ENCODE measurements at regions not wholly inside any gene's neighbourhood (a gene's known extent, or its start where the extent isn't known, plus 50 kb on each side); places are given as distances from the start of the nearest gene placed in this dataset.

DNA sequence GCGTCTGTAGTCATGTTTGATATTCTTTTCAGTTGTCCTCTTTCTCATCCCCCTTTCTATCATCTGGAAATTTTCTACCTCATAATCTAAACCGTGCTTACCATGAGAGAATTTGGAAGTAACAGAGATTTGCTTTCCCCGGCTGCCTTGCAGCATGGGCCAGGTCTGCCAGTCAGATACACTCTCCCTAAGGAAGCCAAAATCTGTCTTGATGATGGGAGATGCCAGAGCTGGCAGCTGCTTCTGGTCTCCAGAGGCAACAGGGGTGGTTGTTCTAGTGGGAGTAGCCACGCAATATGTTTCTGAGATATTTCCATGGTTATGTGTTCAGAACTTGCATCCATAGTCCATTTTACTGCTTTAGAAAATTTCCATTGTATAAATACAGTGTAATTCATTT, 218.9 kb upstream of the RORA start:
- peaks cover 0 to 3% of the 10 kb centered on the region in 2 experiments for H3K27me3 ChIP-seq (ENCODE audit: control insufficient read depth in 2 of 2, insufficient read depth in 2 of 2, low read length in 2 of 2)
- dilution Hi-C loops (cut with MboI; ENCODE audit: extremely low pct_ligation_motif_present, low sequenced_read_pairs) = no loop called here
- no peak overlapping the region for H2AFZ ChIP-seq (ENCODE audit: low read depth, low read length)
- ChIA-PET POLR2A (no interaction called here), CTCF (no interaction called here)
- H3K4me2 ChIP-seq (ENCODE audit: insufficient read depth, low read length) = no peak overlapping the region
- no peaks in the 10 kb centered on the region for H3K79me2 ChIP-seq (ENCODE audit: control insufficient read depth, insufficient read depth, low read length)
- H3K9me1 ChIP-seq (replicated peaks; ENCODE audit: control insufficient read depth, extremely low read depth, insufficient read depth, low read length) = no peaks in the 10 kb centered on the region
- TF ChIP-seq FOS (IDR thresholded peaks at IDR 0.05; ENCODE audit: borderline replicate concordance, insufficient read depth, low read length) (no peak), POLR2A (IDR thresholded peaks at IDR 0.05; ENCODE audit: low read depth, low read length) (no peak), MYC (IDR thresholded peaks at IDR 0.05; ENCODE audit: low read depth, low read length) (no peak), GATA2 (IDR thresholded peaks at IDR 0.05; ENCODE audit: insufficient read depth, insufficient read length, low read depth, low read length) (no peak), JUN (IDR thresholded peaks at IDR 0.05; ENCODE audit: borderline replicate concordance, insufficient read depth, insufficient read length, low read depth) (no peak), POLR2AphosphoS5 (IDR thresholded peaks at IDR 0.05; ENCODE audit: insufficient read depth, low read depth, low read length) (no peak), EZH2 (IDR thresholded peaks at IDR 0.05; ENCODE audit: borderline replicate concordance, low read depth, low read length, severe bottlenecking) (no peak)
- TF ChIP-seq, protein P1, sequence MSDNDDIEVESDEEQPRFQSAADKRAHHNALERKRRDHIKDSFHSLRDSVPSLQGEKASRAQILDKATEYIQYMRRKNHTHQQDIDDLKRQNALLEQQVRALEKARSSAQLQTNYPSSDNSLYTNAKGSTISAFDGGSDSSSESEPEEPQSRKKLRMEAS (IDR thresholded peaks at IDR 0.05; ENCODE audit: insufficient read depth, insufficient read length) = no peak
- TF ChIP-seq, protein P2, sequence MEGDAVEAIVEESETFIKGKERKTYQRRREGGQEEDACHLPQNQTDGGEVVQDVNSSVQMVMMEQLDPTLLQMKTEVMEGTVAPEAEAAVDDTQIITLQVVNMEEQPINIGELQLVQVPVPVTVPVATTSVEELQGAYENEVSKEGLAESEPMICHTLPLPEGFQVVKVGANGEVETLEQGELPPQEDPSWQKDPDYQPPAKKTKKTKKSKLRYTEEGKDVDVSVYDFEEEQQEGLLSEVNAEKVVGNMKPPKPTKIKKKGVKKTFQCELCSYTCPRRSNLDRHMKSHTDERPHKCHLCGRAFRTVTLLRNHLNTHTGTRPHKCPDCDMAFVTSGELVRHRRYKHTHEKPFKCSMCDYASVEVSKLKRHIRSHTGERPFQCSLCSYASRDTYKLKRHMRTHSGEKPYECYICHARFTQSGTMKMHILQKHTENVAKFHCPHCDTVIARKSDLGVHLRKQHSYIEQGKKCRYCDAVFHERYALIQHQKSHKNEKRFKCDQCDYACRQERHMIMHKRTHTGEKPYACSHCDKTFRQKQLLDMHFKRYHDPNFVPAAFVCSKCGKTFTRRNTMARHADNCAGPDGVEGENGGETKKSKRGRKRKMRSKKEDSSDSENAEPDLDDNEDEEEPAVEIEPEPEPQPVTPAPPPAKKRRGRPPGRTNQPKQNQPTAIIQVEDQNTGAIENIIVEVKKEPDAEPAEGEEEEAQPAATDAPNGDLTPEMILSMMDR (IDR thresholded peaks at IDR 0.05; ENCODE audit: extremely low read depth in 1 of 2, insufficient read depth in 1 of 2, low read depth in 1 of 2, low read length in 2 of 2) = no peak
- H3K27ac ChIP-seq (ENCODE audit: insufficient read depth, low read depth, low read length) = no peak overlapping the region
- no TSS peak for BruUV-seq (replicated peaks)
- intact Hi-C loops (cut with micrococcal nuclease) = no loop called here
- H3K4me3 ChIP-seq (replicated peaks in 1 of 3; ENCODE audit: insufficient read depth in 1 of 3, low read depth in 1 of 3, low read length in 3 of 3) = no peak overlapping the region
- no peaks in the 10 kb centered on the region for H3K4me1 ChIP-seq (ENCODE audit: control insufficient read depth, extremely low read depth, insufficient read depth, low read length)
- FAIRE-seq (no peak), DNase-seq (ENCODE audit: low read depth, low spot score) (no peak)
- H4K20me1 ChIP-seq (replicated peaks; ENCODE audit: control insufficient read depth, extremely low read depth, insufficient read depth, low read length) = no peaks in the 10 kb centered on the region
- H3K9ac ChIP-seq (replicated peaks; ENCODE audit: extremely low read depth, insufficient read depth, low read length) = no peak overlapping the region
- no peaks in the 10 kb centered on the region for H3K9me3 ChIP-seq (replicated peaks; ENCODE audit: control insufficient read depth, insufficient read depth, low read length)
- no peaks in the 10 kb centered on the region for H3K36me3 ChIP-seq (ENCODE audit: control insufficient read depth in 2 of 2, extremely low read depth in 1 of 2, insufficient read depth in 2 of 2, low read length in 2 of 2)
